Mononuclear cell (primary cell): ENCODE measurements at regions not wholly inside any gene's neighbourhood (a gene's known extent, or its start where the extent isn't known, plus 50 kb on each side); places are given as distances from the start of the nearest gene placed in this dataset.

Source experiments
- H3K27me3 ChIP-seq: 2 replicates; pipeline ENCODE4 v1.6.0; 2011; ENCODE audit warnings: low read length, control low read depth; ENCODE audit not compliant: insufficient read depth
- H3K4me1 ChIP-seq: 2 replicates; pipeline ENCODE4 v1.5.1; 2011; ENCODE audit warnings: mild to moderate bottlenecking, low read length, control low read depth; ENCODE audit not compliant: insufficient read depth
- H3K4me3 ChIP-seq: 2 replicates; pipeline ENCODE4 v1.5.1; 2011; ENCODE audit warnings: mild to moderate bottlenecking, low read length, moderate library complexity
- H3K9me3 ChIP-seq: 2 replicates; pipeline ENCODE4 v1.5.1; 2011; ENCODE audit warnings: low read depth, mild to moderate bottlenecking, control low read depth, low read length

DNA sequence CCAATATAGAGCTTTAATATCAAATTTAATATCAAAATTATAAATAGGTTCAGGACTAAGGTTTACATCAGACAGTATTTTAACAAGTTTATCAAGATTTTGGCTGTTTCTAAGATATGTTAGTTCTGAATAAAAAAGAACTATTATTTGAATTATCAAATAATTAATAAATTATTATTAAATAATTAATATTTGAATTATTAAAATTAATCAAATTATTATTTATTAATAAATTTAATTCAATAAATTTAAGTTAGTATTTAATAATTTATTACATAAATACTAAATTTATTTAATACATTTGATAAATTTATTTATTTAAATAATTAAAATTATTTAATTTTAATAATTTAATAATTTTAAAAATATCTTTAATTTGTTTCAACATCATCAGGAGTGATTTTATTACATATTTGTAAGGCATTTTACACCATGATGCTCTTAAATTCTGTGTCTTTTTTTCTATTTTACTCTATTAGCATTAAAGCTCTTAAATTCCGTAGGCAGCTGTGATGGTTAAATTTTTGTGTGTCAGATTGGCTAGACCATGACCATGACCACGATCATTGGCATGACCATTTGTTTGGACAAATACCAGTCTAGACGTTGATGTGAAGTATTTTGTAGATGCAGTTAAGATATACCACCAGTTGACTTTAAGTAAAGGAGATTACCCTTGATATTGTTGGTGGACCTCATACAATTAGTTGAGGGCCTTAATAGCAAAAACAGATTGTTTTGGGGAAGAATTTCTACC lies 82.6 kb downstream of the BBS10 start:
- Histone ChIP-seq H3K27me3 (peaks cover 11% of the 10 kb centered on the region), H3K4me3 (no peak overlapping the region), H3K4me1 (no peaks in the 10 kb centered on the region), H3K9me3 (no peaks in the 10 kb centered on the region)

DNA sequence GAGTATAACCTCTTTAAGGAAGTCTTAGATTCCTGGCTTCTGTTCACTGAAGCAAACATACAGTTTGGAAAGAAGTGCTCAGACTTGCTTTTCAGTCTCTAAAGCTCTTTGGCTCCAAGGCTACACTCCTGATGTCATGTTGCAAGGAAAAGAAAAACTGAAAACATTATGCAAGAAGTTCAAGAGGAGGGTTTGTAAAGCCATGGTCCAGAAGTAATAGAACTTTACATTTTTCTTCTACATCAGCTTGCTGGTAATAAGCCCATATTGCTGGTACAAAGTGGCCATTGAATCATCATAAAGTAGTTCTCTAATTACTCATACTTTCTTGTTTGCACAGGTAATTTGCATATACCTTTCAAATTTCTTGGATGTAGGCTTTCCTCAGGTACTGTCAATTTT lies 83.6 kb downstream of the BBS10 start:
- H3K4me3 ChIP-seq, result no peak overlapping the region
- H3K27me3 ChIP-seq, result peaks cover 11% of the 10 kb centered on the region
- no peaks in the 10 kb centered on the region for H3K9me3 ChIP-seq
- H3K4me1 ChIP-seq, result no peaks in the 10 kb centered on the region

DNA sequence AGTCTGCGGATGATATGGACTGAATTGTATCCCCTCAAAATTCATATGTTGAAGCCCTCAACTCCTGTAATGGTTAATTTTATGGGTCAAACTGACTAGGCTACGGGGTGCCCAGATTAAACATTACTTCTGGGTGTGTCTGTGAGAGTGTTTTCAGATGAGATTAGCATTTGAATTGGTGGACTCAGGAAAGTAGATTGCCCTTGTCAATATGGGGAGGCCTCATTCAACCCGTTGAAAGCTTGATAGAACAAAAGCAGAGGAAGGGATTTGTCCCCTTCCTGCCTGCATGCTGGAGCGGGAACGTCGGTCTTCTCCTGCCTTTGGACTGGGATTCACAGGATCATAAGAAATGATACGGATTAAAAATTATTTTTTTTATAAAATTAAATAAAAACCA lies 84.5 kb downstream of the BBS10 start:
- H3K4me3 ChIP-seq, result no peak overlapping the region
- H3K4me1 ChIP-seq, result no peaks in the 10 kb centered on the region
- H3K9me3 ChIP-seq, result no peaks in the 10 kb centered on the region
- peaks cover 11% of the 10 kb centered on the region for H3K27me3 ChIP-seq

DNA sequence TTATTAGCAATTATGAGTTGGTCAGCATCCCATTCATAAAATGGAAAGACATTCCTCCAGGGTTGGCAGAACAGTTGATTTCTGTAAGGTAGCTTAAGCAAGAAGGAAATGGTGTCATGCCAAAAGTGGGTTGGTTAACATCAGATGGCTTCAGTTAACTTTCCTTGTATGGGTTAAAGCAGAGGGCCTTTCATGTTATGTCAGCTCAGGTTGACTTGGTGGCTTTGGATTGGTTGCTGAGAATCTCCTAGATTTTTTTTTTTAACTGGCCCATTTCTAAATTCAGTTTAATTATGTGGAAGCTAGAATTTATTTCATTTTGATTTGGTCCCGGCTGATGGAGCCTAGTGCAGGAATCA lies 87.8 kb downstream of the BBS10 start:
- Histone ChIP-seq H3K27me3 (peaks cover 11% of the 10 kb centered on the region), H3K9me3 (no peaks in the 10 kb centered on the region), H3K4me3 (no peak overlapping the region), H3K4me1 (no peaks in the 10 kb centered on the region)

DNA sequence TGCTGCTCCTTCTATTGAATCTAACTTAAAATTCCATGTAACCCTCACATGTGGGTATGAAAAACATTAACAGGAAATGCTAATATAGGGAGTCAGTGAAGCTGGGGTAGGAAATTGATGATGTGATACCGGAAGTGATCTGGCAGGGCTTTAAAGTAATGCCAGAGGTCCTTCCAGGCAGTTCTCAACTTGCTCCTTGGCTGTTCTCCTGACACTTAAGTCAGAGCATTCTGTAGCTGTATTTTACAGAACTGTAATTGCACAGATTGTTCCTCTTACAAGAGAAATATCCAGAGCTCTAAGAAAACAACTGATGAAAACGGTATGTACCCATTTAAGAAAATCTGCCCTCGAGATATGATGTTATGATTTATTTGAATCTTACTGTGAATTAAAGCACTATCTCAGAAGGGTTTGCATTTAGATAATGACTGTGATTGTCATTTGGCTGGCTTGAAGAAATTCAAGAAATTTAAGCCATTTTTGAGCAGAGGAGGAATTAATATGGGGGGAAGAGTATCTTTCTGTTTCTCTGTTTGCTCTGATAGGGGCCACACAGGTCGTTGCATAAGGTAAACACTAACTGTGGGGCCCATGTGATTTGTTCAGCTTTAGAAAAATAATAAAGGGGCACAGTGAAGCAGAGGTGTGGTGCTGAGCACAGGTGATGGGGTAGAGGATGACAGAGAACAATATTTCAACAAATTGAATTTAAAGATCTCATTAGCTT lies 88.4 kb downstream of the BBS10 start:
- no peaks in the 10 kb centered on the region for H3K9me3 ChIP-seq
- H3K27me3 ChIP-seq, result peaks cover 11% of the 10 kb centered on the region
- no peaks in the 10 kb centered on the region for H3K4me1 ChIP-seq
- no peak overlapping the region for H3K4me3 ChIP-seq

DNA sequence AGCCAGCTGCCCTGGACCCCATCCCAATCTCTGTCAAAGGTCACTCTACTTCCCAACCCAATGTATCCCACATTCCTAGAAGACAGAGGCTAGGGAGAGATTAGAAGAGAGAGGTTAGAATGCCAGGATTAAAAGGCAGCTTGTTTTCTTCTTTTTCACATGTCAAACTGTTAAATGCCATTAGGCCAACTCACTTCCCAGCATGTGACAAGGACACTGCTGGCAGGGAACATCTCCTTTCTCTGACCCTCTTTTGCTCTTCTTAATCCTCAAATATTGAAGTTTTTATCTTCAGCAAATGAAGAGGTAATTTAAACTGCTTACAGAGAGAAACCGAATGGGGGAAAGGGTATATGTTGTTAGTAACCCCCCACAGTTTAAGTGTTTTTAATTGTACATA lies 89.1 kb downstream of the BBS10 start:
- H3K27me3 ChIP-seq, result peaks cover 11% of the 10 kb centered on the region
- H3K4me3 ChIP-seq, result no peak overlapping the region
- H3K9me3 ChIP-seq, result no peaks in the 10 kb centered on the region
- H3K4me1 ChIP-seq, result no peaks in the 10 kb centered on the region

DNA sequence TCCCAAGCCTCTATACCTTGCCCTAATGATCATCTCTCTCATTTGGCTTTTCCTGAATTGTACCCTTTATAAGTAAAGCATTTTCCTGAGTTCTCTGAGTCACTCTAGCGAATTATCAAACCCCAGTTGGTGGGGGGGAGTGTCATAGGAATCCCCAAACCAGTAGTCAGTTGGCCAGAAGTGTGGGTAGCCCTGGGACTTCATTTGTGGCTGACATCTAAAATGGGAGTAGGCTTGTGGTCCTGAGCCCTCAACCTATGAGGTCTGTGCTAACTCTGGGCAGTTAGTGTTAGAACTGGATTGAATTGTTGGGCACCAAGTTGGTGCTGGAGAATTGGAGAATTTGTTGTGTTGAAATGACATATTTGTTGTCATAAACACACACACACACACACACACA lies 91.3 kb downstream of the BBS10 start:
- Histone ChIP-seq H3K9me3 (no peaks in the 10 kb centered on the region), H3K27me3 (peaks cover 3% of the 10 kb centered on the region), H3K4me3 (no peak overlapping the region), H3K4me1 (no peaks in the 10 kb centered on the region)

DNA sequence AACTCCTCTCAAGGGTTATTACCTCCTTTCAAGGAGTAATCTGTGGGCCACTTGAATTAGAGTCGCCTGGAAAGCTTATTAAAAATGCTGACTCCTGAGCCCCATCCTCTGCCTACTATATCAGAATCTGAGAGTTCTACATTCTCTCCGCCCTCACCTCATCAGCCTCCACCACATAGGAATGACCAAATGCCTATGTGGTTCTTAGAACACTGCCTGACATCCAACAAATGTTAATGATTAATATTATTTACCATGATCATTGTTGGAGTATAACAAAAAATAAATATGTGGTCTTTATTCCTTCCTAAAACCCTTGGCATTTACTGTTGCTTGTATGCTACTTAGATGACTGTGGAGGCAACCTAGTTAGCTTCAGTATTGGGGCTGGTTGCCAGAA lies 91.9 kb downstream of the BBS10 start:
- no peaks in the 10 kb centered on the region for H3K9me3 ChIP-seq

DNA sequence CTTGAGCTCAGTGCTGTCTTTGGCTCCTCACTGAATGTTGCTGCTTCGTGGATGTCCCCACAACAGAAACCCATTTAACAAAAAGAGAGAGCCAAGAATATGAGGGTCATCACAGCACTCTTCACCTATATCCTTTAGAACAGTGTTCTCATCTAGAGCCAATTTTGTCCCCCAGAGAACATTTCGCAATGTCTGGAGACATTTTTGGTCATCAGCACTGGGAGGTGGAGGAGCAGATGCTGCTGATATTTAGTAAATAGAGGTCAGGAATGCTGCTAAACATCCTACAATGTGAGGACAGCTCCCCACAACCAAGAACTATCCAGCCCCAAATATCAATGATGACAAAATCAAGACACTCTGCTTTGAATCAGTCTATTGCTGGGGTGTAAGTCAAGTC lies 92.5 kb downstream of the BBS10 start:
- no peaks in the 10 kb centered on the region for H3K9me3 ChIP-seq
- no peaks in the 10 kb centered on the region for H3K4me1 ChIP-seq
- H3K4me3 ChIP-seq, result no peak overlapping the region
- no peaks in the 10 kb centered on the region for H3K27me3 ChIP-seq

More for the DNA sequence above, 91.9 kb downstream of the BBS10 start:
- no peaks in the 10 kb centered on the region for H3K27me3 ChIP-seq
- H3K4me3 ChIP-seq, result no peak overlapping the region
- no peaks in the 10 kb centered on the region for H3K4me1 ChIP-seq

DNA sequence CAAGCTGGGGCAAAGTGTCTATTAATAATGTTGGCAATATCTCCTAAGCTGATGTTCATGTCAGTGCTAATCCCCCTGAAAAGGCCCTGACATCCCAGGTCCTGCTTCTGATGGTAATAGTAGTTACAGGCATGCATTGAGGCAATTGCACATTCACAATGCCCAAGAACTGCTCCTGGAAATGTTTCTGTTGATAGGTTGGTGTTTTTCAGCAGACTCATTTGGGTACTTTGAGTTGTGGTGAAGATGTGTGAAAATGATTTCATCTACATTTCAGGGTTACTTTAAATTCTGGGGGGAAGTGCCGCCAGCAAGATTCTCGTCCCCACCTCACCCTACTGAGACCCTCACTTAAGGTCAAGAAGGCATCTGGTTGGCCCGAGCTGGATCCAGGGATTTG lies 92.9 kb downstream of the BBS10 start:
- no peaks in the 10 kb centered on the region for H3K27me3 ChIP-seq
- H3K4me3 ChIP-seq, result no peak overlapping the region
- H3K9me3 ChIP-seq, result no peaks in the 10 kb centered on the region
- no peaks in the 10 kb centered on the region for H3K4me1 ChIP-seq

DNA sequence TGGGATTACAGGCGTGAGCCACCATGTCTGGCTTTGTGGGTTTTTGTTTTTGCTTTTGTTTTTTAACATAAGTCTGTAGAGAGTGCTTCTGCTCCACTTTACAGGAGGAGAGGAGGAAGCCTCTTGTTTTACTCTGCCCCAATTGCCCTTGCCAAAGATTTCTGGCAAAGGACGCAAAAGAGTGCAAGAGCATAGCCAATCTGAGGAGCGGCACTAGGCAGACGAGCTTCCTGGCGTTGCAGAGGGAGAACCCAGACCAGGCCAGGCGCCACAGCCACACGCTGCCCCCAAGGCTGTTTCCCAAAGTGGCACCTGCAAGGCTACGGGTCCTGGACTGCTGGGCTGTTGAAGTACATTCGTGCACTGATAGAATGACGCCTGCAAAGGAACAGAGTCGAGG lies 96.2 kb downstream of the BBS10 start:
- Histone ChIP-seq H3K4me3 (no peak overlapping the region), H3K27me3 (no peaks in the 10 kb centered on the region), H3K4me1 (no peaks in the 10 kb centered on the region), H3K9me3 (no peaks in the 10 kb centered on the region)

DNA sequence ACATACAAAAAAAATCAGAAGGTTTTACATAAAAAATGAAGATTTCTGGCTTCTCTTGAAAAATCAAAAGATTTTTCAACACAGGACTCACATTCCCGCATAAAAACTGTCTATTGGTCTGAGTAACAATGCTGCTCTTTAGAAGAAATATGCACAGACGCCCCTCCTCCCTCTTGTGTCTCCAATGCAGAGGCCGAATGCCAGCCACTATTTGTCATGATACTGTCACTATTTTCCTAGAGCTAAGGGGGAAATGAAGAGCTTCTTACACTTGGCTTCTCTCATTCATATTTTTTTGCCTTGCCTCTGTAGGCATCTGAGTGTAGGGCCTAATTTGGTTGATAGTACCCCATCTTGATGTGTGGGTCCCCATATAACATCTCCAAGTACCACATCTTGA lies 98.0 kb downstream of the BBS10 start:
- Histone ChIP-seq H3K4me3 (no peak overlapping the region), H3K27me3 (no peaks in the 10 kb centered on the region), H3K9me3 (no peaks in the 10 kb centered on the region), H3K4me1 (no peaks in the 10 kb centered on the region)

DNA sequence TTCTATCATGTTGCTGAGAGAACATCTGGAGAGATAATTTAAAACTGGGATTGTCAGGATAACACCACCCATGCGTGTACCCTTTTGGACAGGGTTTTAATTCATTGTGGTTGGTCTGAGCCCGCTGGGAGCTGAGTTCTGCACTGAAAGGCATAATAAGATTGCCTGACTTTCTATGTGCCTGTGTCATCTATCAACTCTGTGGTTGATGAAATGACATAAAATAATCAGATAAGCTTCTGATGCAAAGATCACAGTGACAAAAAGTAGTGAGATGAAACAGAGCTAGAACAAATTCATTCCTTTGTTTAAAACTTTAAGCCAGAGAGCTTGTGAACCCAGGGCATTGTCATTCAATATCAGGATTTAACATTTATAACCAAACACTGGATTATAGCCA lies 98.7 kb downstream of the BBS10 start:
- Histone ChIP-seq H3K4me1 (no peaks in the 10 kb centered on the region), H3K9me3 (no peaks in the 10 kb centered on the region), H3K27me3 (no peaks in the 10 kb centered on the region), H3K4me3 (no peak overlapping the region)

DNA sequence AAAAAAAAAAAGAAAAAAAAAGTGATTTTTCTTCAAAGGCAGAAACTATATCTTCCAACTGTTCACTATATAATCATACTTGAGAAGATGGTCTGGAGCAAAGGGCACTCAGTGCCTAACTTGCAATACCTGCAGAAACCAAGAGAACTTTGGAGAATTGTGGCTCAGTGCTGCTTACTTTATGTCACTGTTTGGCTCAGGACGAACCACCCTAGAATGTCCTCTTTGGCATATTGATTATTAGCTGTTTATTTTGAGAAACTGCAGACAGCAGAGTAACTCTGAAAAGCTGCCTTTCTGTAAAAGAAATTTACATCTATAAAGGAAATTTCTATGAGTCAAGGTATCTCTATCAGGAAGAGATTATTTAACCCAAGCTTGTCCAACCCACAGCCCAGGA lies 100.2 kb downstream of the BBS10 start:
- H3K9me3 ChIP-seq, result no peaks in the 10 kb centered on the region
- H3K4me3 ChIP-seq, result no peak overlapping the region
- H3K4me1 ChIP-seq, result no peaks in the 10 kb centered on the region
- no peaks in the 10 kb centered on the region for H3K27me3 ChIP-seq

DNA sequence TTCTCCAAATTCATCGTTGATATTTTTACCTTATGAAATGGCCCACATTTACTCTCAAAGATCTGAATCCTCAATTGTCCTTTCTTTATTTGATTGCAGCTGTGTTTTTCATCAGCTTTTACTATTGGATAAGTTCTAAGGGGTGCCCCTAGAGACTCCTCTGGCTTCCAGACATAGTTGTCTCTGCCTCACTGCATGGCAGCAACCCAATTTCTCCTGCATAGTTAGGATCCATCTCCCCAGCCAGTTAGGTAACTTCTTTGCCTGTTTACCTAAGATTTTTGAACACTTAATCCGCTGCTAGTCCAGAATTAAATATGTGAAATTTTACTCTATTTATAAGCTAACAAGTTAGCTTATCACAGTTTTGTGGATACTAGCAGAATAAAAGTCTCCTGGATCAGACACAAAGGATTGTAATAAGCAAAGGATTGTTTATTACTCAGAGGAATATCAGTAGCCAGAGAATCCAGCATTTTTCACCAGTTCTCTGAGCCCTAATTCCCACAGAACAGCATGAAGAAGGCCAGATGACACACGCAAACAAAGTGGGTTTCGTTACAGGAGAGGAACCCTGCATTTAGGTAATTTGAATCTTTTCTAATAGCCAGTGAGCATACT lies 101.1 kb downstream of the BBS10 start:
- Histone ChIP-seq H3K9me3 (no peaks in the 10 kb centered on the region), H3K4me1 (no peaks in the 10 kb centered on the region), H3K4me3 (no peak overlapping the region), H3K27me3 (no peaks in the 10 kb centered on the region)

DNA sequence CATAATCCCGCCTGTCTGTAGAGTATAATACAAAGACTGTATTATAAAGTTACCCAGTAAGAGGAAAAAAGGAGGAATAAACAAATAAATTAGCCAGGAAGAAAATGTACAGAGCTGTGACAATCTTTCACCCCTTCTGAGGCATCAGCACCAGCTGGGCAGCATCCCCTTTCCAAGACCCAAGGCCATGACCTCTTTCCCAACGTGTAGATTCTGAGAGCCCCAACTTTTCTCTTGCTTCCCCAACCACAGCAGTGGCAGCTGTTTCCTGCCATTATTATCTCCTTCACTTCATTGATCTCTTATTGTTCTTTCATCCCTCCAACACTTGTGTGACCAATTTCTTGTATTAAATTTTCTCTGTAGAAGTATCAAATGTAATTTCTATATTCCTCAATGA lies 101.6 kb downstream of the BBS10 start:
- Histone ChIP-seq H3K4me1 (no peaks in the 10 kb centered on the region), H3K9me3 (no peaks in the 10 kb centered on the region), H3K4me3 (no peak overlapping the region), H3K27me3 (no peaks in the 10 kb centered on the region)
